GM18508 (cell line): ENCODE measurements at regions not wholly inside any gene's neighbourhood (a gene's known extent, or its start where the extent isn't known, plus 50 kb on each side); places are given as distances from the start of the nearest gene placed in this dataset.

ENCODE experiments used
- ATAC-seq: cut with Tn5 transposase; IDR thresholded peaks from one replicate; pipeline ENCODE4 v1.9.1; 2021; ENCODE audit warnings: moderate number of reproducible peaks; ENCODE audit not compliant: insufficient read depth, unreplicated experiment

GRCh38 chr11:27195837-27196202 lies 155.2 kb downstream of the BBOX1 start:
- no peak for ATAC-seq

GRCh38 chr11:27194976-27195375 lies 154.4 kb downstream of the BBOX1 start:
- ATAC-seq: no peak

- ATAC-seq: no peak
Measured at GRCh38 chr11:27193434-27194225, 153.0 kb downstream of the BBOX1 start.

- ATAC-seq: no peak
Measured at GRCh38 chr11:27192184-27192583, 151.6 kb downstream of the BBOX1 start.

- ATAC-seq: no peak
Measured at GRCh38 chr11:27191639-27192038, 151.0 kb downstream of the BBOX1 start.

GRCh38 chr11:27188696-27189095 lies 148.1 kb downstream of the BBOX1 start:
- no peak for ATAC-seq

- ATAC-seq: no peak
Measured at GRCh38 chr11:27187848-27188621, 147.4 kb downstream of the BBOX1 start.

GRCh38 chr11:27187075-27187847 lies 146.6 kb downstream of the BBOX1 start:
- no peak for ATAC-seq

GRCh38 chr11:27186580-27186979 lies 146.0 kb downstream of the BBOX1 start:
- ATAC-seq: no peak

GRCh38 chr11:27184458-27185312 lies 144.1 kb downstream of the BBOX1 start:
- ATAC-seq: no peak

GRCh38 chr11:27183672-27184457 lies 143.2 kb downstream of the BBOX1 start:
- ATAC-seq: no peak

GRCh38 chr11:27179334-27179733 lies 138.7 kb downstream of the BBOX1 start:
- no peak for ATAC-seq

- ATAC-seq: no peak
Measured at GRCh38 chr11:27178859-27179258, 138.2 kb downstream of the BBOX1 start.
